ENCODE measurements at regions not wholly inside any gene's neighbourhood (a gene's known extent, or its start where the extent isn't known, plus 50 kb on each side); places are given as distances from the start of the nearest gene placed in this dataset.
A peak's percentile ranks its signal among the peaks of the same experiment; 100 is the strongest.

GRCh38 chr5:26482810-26483375 lies 555.5 kb downstream of the CDH9 start:
- H3K4me3 ChIP-seq (ENCODE audit: low read length), result no peak overlapping the region
- no peak overlapping the region for H3K4me2 ChIP-seq (ENCODE audit: low read length)
- H3F3A ChIP-seq (ENCODE audit: control insufficient read depth, insufficient read depth), result no peaks in the 10 kb centered on the region
- peak; percentile 62 for TF ChIP-seq CTCF (IDR thresholded peaks at IDR 0.05; ENCODE audit: low read depth, low read length, poor library complexity, severe bottlenecking)
- no peak for TF ChIP-seq EZH2phosphoT487 (IDR thresholded peaks at IDR 0.05; ENCODE audit: borderline replicate concordance, low read length)
- H3K27me3 ChIP-seq (ENCODE audit: control insufficient read depth, low read length), result no peaks in the 10 kb centered on the region
- no peaks in the 10 kb centered on the region for H4K20me1 ChIP-seq (ENCODE audit: control insufficient read depth, insufficient read depth, low read depth, low read length)
- no peaks in the 10 kb centered on the region for H3K36me3 ChIP-seq (ENCODE audit: control insufficient read depth, low read length)
- no peaks in the 10 kb centered on the region for H3K9me2 ChIP-seq (replicated peaks; ENCODE audit: control insufficient read depth, low read length)
- H3K4me1 ChIP-seq (ENCODE audit: control insufficient read depth, low read length), result no peaks in the 10 kb centered on the region
- H3K9me3 ChIP-seq (ENCODE audit: control insufficient read depth, insufficient read depth, low read length), result no peaks in the 10 kb centered on the region
- H3K79me2 ChIP-seq (ENCODE audit: control insufficient read depth, low read length), result no peaks in the 10 kb centered on the region
- no peak overlapping the region for H3K27ac ChIP-seq (ENCODE audit: low read depth, low read length)

- Histone ChIP-seq H3K36me3 (ENCODE audit: control insufficient read depth, low read length) (no peaks in the 10 kb centered on the region), H3K79me2 (ENCODE audit: control insufficient read depth, low read length) (no peaks in the 10 kb centered on the region), H3K9me3 (ENCODE audit: control insufficient read depth, insufficient read depth, low read length) (no peaks in the 10 kb centered on the region), H4K20me1 (ENCODE audit: control insufficient read depth, insufficient read depth, low read depth, low read length) (no peaks in the 10 kb centered on the region), H3K4me2 (ENCODE audit: low read length) (no peak overlapping the region), H3K27me3 (ENCODE audit: control insufficient read depth, low read length) (no peaks in the 10 kb centered on the region), H3K27ac (ENCODE audit: low read depth, low read length) (no peak overlapping the region), H3K4me1 (ENCODE audit: control insufficient read depth, low read length) (no peaks in the 10 kb centered on the region), H3F3A (ENCODE audit: control insufficient read depth, insufficient read depth) (no peaks in the 10 kb centered on the region), H3K4me3 (ENCODE audit: low read length) (no peak overlapping the region), H3K9me2 (replicated peaks; ENCODE audit: control insufficient read depth, low read length) (no peaks in the 10 kb centered on the region)
- no peak for TF ChIP-seq CTCF (IDR thresholded peaks at IDR 0.05; ENCODE audit: low read depth, low read length, poor library complexity, severe bottlenecking)
- TF ChIP-seq EZH2phosphoT487 (IDR thresholded peaks at IDR 0.05; ENCODE audit: borderline replicate concordance, low read length), result no peak
These were observed 556.1 kb downstream of the CDH9 start for GRCh38 chr5:26482076-26482809.

- H3K27ac ChIP-seq (ENCODE audit: low read depth, low read length), result no peak overlapping the region
- H3F3A ChIP-seq (ENCODE audit: control insufficient read depth, insufficient read depth), result no peaks in the 10 kb centered on the region
- H3K4me1 ChIP-seq (ENCODE audit: control insufficient read depth, low read length), result no peaks in the 10 kb centered on the region
- H3K36me3 ChIP-seq (ENCODE audit: control insufficient read depth, low read length), result no peaks in the 10 kb centered on the region
- H3K4me2 ChIP-seq (ENCODE audit: low read length), result no peak overlapping the region
- TF ChIP-seq EZH2phosphoT487 (IDR thresholded peaks at IDR 0.05; ENCODE audit: borderline replicate concordance, low read length), result no peak
- H3K9me3 ChIP-seq (ENCODE audit: control insufficient read depth, insufficient read depth, low read length), result no peaks in the 10 kb centered on the region
- no peaks in the 10 kb centered on the region for H3K27me3 ChIP-seq (ENCODE audit: control insufficient read depth, low read length)
- no peak overlapping the region for H3K4me3 ChIP-seq (ENCODE audit: low read length)
- no peaks in the 10 kb centered on the region for H3K9me2 ChIP-seq (replicated peaks; ENCODE audit: control insufficient read depth, low read length)
- H4K20me1 ChIP-seq (ENCODE audit: control insufficient read depth, insufficient read depth, low read depth, low read length), result no peaks in the 10 kb centered on the region
- H3K79me2 ChIP-seq (ENCODE audit: control insufficient read depth, low read length), result no peaks in the 10 kb centered on the region
These were observed 567.9 kb downstream of the CDH9 start for GRCh38 chr5:26470439-26470838.

- no peaks in the 10 kb centered on the region for H3K4me1 ChIP-seq (ENCODE audit: control insufficient read depth, low read length)
- H3K4me2 ChIP-seq (ENCODE audit: low read length), result no peak overlapping the region
- no peak overlapping the region for H3K4me3 ChIP-seq (ENCODE audit: low read length)
- H3K27me3 ChIP-seq (ENCODE audit: control insufficient read depth, low read length), result no peaks in the 10 kb centered on the region
- TF ChIP-seq EZH2phosphoT487 (IDR thresholded peaks at IDR 0.05; ENCODE audit: borderline replicate concordance, low read length) (no peak), CTCF (IDR thresholded peaks at IDR 0.05; ENCODE audit: low read depth, low read length, poor library complexity, severe bottlenecking) (no peak)
- no peaks in the 10 kb centered on the region for H3K79me2 ChIP-seq (ENCODE audit: control insufficient read depth, low read length)
- H3K9me2 ChIP-seq (replicated peaks; ENCODE audit: control insufficient read depth, low read length), result no peaks in the 10 kb centered on the region
- H3K9me3 ChIP-seq (ENCODE audit: control insufficient read depth, insufficient read depth, low read length), result no peaks in the 10 kb centered on the region
- no peaks in the 10 kb centered on the region for H3F3A ChIP-seq (ENCODE audit: control insufficient read depth, insufficient read depth)
- H4K20me1 ChIP-seq (ENCODE audit: control insufficient read depth, insufficient read depth, low read depth, low read length), result no peaks in the 10 kb centered on the region
- no peak overlapping the region for H3K27ac ChIP-seq (ENCODE audit: low read depth, low read length)
- H3K36me3 ChIP-seq (ENCODE audit: control insufficient read depth, low read length), result no peaks in the 10 kb centered on the region
These were observed 599.3 kb downstream of the CDH9 start for GRCh38 chr5:26439121-26439520.

Measured in DOHH2 (cell line).